NCI-H345 treated with DMSO at 0.1 percent for 48 hours (cell line): ENCODE measurements at regions not wholly inside any gene's neighbourhood (a gene's known extent, or its start where the extent isn't known, plus 50 kb on each side); places are given as distances from the start of the nearest gene placed in this dataset.
A peak's percentile ranks its signal among the peaks of the same experiment; 100 is the strongest.

Source experiments
- DNase-seq: peaks from one replicate; lab custom pipeline; 2025; ENCODE audit not compliant: unreplicated experiment; lab: John Stamatoyannopoulos, UW

- no peak for DNase-seq
These were observed 289.7 kb downstream of the AJAP1 start for GRCh38 chr1:4944072-4944471.

GRCh38 chr1:4939266-4939665, 284.9 kb downstream of the AJAP1 start:
- no peak for DNase-seq

GRCh38 chr1:4937876-4938534, 283.6 kb downstream of the AJAP1 start:
- DNase-seq: no peak

- no peak for DNase-seq
These were observed 281.4 kb downstream of the AJAP1 start for GRCh38 chr1:4935807-4936206.

GRCh38 chr1:4933232-4933631, 278.8 kb downstream of the AJAP1 start:
- DNase-seq: no peak

- no peak for DNase-seq
These were observed 278.1 kb downstream of the AJAP1 start for GRCh38 chr1:4932311-4933030.

- DNase-seq: no peak
These were observed 277.1 kb downstream of the AJAP1 start for GRCh38 chr1:4931486-4931885.

GRCh38 chr1:4928186-4928585, 273.8 kb downstream of the AJAP1 start:
- DNase-seq: no peak

- no peak for DNase-seq
These were observed 269.9 kb downstream of the AJAP1 start for GRCh38 chr1:4924356-4924755.

- peak; percentile 5 for DNase-seq
These were observed 262.2 kb downstream of the AJAP1 start for GRCh38 chr1:4916610-4917009.

- no peak for DNase-seq
These were observed 260.7 kb downstream of the AJAP1 start for GRCh38 chr1:4915154-4915553.

GRCh38 chr1:4908486-4908885, 254.1 kb downstream of the AJAP1 start:
- DNase-seq: no peak

GRCh38 chr1:4894566-4894965, 240.2 kb downstream of the AJAP1 start:
- DNase-seq: no peak

GRCh38 chr1:4880626-4881025, 226.2 kb downstream of the AJAP1 start:
- DNase-seq: no peak

GRCh38 chr1:4877426-4877825, 223.0 kb downstream of the AJAP1 start:
- no peak for DNase-seq

GRCh38 chr1:4871373-4871772, 217.0 kb downstream of the AJAP1 start:
- DNase-seq: no peak

GRCh38 chr1:4868521-4868920, 214.1 kb downstream of the AJAP1 start:
- no peak for DNase-seq

- DNase-seq: no peak
These were observed 202.0 kb downstream of the AJAP1 start for GRCh38 chr1:4856396-4856795.

- no peak for DNase-seq
These were observed 200.0 kb downstream of the AJAP1 start for GRCh38 chr1:4854367-4854766.

- no peak for DNase-seq
These were observed 199.5 kb downstream of the AJAP1 start for GRCh38 chr1:4853904-4854303.

GRCh38 chr1:4851385-4852065, 197.1 kb downstream of the AJAP1 start:
- no peak for DNase-seq

GRCh38 chr1:4848431-4848830, 194.0 kb downstream of the AJAP1 start:
- DNase-seq: no peak
